ENCODE measurements at regions not wholly inside any gene's neighbourhood (a gene's known extent, or its start where the extent isn't known, plus 50 kb on each side); places are given as distances from the start of the nearest gene placed in this dataset.

DNA sequence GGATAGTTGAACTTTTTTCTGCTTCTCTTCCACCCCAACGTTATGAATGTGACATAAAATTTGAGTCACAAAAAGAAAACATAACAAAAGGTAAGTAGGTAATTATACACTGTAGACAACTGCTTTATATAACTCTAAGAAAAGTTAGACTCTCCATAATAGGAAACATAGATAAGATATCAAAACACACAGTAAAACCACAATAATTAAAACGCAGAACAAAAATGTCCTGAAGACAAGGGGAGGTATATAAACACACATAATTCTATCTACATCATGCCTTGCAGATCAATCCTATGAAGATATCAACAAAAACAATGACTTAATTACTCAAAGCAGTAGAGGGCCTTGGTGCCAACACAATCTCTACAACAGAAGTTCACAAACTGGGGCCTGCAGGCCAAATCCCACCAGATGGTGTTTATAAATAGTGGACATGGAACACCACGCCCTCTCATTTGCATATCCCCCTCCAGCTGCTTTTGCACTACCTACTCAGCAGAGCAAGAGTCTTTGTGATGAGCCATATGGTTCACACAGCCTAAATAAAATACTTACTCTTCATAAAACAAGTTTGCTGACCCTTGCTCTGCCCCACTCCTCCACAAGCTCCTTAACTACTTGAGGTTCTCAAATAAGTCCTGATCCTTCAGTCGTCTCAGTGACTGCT lies 254.7 kb downstream of the KLF12 start:
- H3K36me3 ChIP-seq (ENCODE audit: control insufficient read depth, low read depth, low read length), result no peaks in the 10 kb centered on the region
- peaks cover 5% of the 10 kb centered on the region for H3K9me3 ChIP-seq (ENCODE audit: control insufficient read depth, low read depth, low read length)
- H3K9ac ChIP-seq (ENCODE audit: low read length), result no peak overlapping the region
- no peaks in the 10 kb centered on the region for H3K27me3 ChIP-seq (ENCODE audit: control insufficient read depth, insufficient read depth, low read length)
- H3K4me3 ChIP-seq (ENCODE audit: low read length), result no peak overlapping the region
- H3K27ac ChIP-seq (ENCODE audit: low read length), result no peak overlapping the region
- peaks cover 15% of the 10 kb centered on the region for H3K4me1 ChIP-seq (ENCODE audit: control insufficient read depth, low read depth, low read length)

DNA sequence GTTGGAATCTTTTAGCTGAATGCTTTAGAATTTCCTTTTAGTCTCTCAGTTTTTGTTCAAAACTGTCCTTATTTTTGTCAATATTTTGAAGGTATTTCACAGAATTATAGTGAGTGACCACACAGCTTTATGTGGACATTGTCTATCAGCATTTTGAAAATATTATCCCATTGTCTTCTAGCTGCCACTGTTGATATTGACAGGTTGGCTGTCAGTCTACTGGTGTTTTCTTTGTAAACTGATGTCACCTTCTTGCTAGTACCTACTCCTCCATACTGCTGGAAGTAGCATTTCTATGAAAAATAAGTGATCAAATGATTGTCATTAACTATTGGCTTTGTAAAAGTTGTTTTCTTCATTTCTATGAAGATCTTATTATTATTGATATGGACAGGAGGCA lies 256.8 kb downstream of the KLF12 start:
- H3K36me3 ChIP-seq (ENCODE audit: control insufficient read depth, low read depth, low read length), result no peaks in the 10 kb centered on the region
- H3K27me3 ChIP-seq (ENCODE audit: control insufficient read depth, insufficient read depth, low read length), result no peaks in the 10 kb centered on the region
- no peak overlapping the region for H3K4me3 ChIP-seq (ENCODE audit: low read length)
- peaks cover 5% of the 10 kb centered on the region for H3K9me3 ChIP-seq (ENCODE audit: control insufficient read depth, low read depth, low read length)
- peaks cover 7% of the 10 kb centered on the region for H3K4me1 ChIP-seq (ENCODE audit: control insufficient read depth, low read depth, low read length)
- H3K27ac ChIP-seq (ENCODE audit: low read length), result no peak overlapping the region
- H3K9ac ChIP-seq (ENCODE audit: low read length), result no peak overlapping the region

DNA sequence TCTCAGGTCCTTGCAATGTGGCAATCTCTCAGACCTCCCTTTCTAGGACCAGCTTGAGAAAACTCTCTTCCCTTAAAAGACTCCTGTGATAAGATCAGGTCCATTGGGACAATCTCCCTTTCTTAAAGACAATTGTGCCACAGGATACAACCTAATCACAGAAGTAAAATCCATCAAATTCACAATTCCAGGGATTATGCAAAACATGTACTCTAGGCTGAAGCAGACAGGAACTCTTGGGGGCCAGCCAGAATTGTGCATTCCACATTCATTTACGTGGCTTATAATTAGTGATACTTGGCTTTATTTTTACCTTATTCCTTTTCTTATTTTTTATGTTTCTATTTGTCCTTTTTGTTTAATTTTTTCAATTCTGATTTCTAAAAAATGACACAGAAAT lies 257.9 kb downstream of the KLF12 start:
- Histone ChIP-seq H3K9ac (ENCODE audit: low read length) (no peak overlapping the region), H3K4me1 (ENCODE audit: control insufficient read depth, low read depth, low read length) (peaks cover 7% of the 10 kb centered on the region), H3K9me3 (ENCODE audit: control insufficient read depth, low read depth, low read length) (peaks cover 5% of the 10 kb centered on the region), H3K36me3 (ENCODE audit: control insufficient read depth, low read depth, low read length) (no peaks in the 10 kb centered on the region), H3K4me3 (ENCODE audit: low read length) (no peak overlapping the region), H3K27me3 (ENCODE audit: control insufficient read depth, insufficient read depth, low read length) (no peaks in the 10 kb centered on the region), H3K27ac (ENCODE audit: low read length) (no peak overlapping the region)

DNA sequence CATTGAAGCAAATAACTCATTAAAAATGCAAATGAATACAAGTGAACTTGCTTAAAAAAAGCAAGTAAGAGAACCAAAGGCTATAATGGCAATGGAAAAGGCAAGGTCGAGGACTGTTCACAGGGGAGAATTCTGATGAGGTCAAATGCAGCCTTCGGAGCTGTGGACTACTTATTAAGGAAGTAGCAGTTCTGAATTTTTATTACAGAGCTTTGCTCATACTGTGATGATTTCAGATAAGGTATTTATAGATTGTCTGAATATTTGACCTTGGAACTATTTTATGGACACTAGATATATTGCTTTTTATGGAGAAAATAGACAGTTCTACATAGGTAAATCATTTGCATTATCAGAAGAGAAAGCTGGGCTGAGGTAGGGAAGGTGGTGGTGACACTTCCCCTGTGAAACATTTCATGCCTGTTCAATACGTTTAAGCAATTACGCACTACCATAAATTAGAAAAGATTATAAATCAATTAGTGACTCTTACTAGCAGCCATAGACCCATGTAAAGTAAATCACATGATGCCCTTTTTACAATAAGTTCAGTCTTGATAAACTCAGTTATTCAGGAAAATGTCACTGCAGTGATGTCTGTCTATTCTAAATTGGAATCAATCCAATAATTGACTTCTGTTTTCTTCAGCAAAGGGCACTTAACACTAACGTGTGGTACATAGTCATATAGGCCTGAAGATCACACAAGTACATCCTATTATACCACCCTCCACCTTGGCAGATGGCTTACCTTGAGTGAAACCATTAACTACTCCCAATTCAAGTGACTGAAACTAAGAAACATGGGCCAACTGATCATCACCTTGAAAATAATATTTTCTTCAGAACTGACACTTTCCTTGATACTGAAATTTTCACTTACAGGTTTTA lies 260.0 kb downstream of the KLF12 start:
- no peak overlapping the region for H3K27ac ChIP-seq (ENCODE audit: low read length)
- peaks cover 5% of the 10 kb centered on the region for H3K9me3 ChIP-seq (ENCODE audit: control insufficient read depth, low read depth, low read length)
- H3K27me3 ChIP-seq (ENCODE audit: control insufficient read depth, insufficient read depth, low read length), result no peaks in the 10 kb centered on the region
- H3K4me3 ChIP-seq (ENCODE audit: low read length), result no peak overlapping the region
- peaks cover 11% of the 10 kb centered on the region for H3K4me1 ChIP-seq (ENCODE audit: control insufficient read depth, low read depth, low read length)
- no peak overlapping the region for H3K9ac ChIP-seq (ENCODE audit: low read length)
- no peaks in the 10 kb centered on the region for H3K36me3 ChIP-seq (ENCODE audit: control insufficient read depth, low read depth, low read length)

DNA sequence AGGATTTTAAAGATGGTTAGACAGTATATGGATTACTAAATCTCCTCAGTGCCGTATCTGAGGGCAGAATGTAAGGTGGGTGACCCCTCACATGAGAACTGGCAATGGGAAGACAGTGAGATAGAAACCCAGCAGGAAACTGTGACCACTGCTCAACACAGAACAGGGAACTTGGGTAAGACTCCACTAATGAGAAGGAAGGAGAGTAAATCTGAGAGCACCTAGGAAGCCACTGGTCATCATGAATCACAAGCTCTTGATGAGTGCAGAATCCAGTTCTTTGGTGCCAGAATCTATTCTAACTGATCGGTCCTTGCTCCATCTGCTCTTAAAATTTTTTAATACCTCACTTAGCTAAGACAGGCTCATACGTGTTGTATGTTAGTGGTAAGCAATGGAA lies 261.8 kb downstream of the KLF12 start:
- H3K27ac ChIP-seq (ENCODE audit: low read length), result no peak overlapping the region
- H3K4me1 ChIP-seq (ENCODE audit: control insufficient read depth, low read depth, low read length), result peaks cover 11% of the 10 kb centered on the region
- H3K9me3 ChIP-seq (ENCODE audit: control insufficient read depth, low read depth, low read length), result peaks cover 2% of the 10 kb centered on the region

DNA sequence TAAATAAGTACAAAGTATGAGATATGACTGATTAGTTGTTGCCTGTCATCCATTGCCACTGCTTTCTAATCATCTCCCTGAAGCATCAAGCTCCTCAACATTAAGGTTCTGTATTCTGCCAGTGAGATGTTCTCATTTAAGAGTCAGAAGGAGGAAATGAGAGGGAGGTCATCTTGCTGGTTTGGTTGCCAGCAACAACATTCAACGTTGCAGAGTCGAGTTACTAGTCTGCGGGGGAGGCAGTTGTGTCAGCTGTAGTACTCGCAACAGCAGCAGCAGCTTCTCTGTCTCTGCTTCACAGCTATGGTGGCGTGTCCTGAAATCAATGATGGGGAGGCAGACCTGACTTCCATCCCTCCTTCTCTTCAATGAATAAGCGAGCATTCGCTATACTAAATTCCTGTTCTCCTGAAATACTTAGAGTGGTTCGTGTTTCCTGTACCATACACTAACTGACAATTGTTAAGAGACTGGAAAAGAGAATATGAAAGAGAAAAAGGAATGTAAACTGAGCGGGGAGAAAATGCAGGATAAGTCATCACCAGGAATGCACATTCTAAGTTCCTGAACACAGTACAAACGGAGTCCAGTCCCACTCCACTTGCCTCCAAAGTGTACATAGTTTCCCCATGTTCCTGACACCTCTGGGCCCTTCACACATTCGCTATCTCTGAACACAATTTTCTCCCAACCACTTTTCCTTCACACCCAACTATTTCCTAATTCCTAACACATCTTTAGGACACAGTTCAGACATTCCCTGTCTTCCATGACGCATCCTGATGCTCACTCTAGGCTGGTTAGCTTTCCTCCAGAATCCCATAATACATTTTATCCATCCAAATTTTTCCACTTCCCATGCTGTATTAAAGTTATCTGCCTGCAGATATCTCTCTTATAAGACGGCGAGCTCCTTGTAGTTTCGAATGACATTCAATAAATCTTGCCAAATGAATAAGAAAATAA lies 263.0 kb downstream of the KLF12 start:
- Histone ChIP-seq H3K27ac (ENCODE audit: low read length) (no peak overlapping the region), H3K9ac (ENCODE audit: low read length) (no peak overlapping the region), H3K4me1 (ENCODE audit: control insufficient read depth, low read depth, low read length) (peaks cover 11% of the 10 kb centered on the region), H3K27me3 (ENCODE audit: control insufficient read depth, insufficient read depth, low read length) (no peaks in the 10 kb centered on the region), H3K9me3 (ENCODE audit: control insufficient read depth, low read depth, low read length) (no peaks in the 10 kb centered on the region), H3K4me3 (ENCODE audit: low read length) (no peak overlapping the region), H3K36me3 (ENCODE audit: control insufficient read depth, low read depth, low read length) (no peaks in the 10 kb centered on the region)

More for the DNA sequence above, 261.8 kb downstream of the KLF12 start:
- Histone ChIP-seq H3K27me3 (ENCODE audit: control insufficient read depth, insufficient read depth, low read length) (no peaks in the 10 kb centered on the region), H3K36me3 (ENCODE audit: control insufficient read depth, low read depth, low read length) (no peaks in the 10 kb centered on the region), H3K4me3 (ENCODE audit: low read length) (no peak overlapping the region), H3K9ac (ENCODE audit: low read length) (no peak overlapping the region)

DNA sequence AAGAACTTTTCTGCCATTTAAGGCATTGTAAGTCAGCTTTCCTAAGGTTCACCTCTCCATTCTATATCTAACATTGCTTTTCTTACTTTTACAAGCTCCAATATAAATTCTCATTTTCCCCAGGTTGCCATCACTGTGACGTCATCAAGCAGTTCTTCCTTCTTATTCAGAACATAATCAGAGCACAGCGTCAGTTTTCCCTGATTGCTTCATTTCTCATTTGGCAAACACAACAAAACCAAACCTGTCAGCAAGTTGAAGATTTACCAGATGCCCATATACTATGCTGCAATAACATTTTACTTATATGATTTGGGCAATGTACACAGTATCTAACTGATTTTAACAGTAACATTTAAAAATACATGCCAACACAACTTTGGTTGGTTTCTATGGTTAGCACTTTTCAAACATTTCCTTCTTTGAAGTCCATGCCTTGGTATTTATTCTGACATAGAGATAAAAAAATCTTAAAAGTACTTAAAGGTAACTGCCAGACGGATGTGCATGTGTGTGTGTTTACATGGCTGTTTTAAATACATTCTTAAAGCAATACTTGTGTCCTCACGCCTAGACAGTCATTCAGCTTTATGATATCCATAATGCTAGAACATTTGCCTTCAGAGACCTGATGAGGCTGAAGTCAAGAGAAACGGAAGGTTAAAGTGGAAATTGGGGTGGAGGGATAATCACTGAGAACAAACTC lies 264.0 kb downstream of the KLF12 start:
- no peak overlapping the region for H3K27ac ChIP-seq (ENCODE audit: low read length)
- peaks cover 11% of the 10 kb centered on the region for H3K4me1 ChIP-seq (ENCODE audit: control insufficient read depth, low read depth, low read length)
- H3K9me3 ChIP-seq (ENCODE audit: control insufficient read depth, low read depth, low read length), result no peaks in the 10 kb centered on the region
- H3K4me3 ChIP-seq (ENCODE audit: low read length), result no peak overlapping the region
- no peaks in the 10 kb centered on the region for H3K36me3 ChIP-seq (ENCODE audit: control insufficient read depth, low read depth, low read length)
- no peaks in the 10 kb centered on the region for H3K27me3 ChIP-seq (ENCODE audit: control insufficient read depth, insufficient read depth, low read length)
- no peak overlapping the region for H3K9ac ChIP-seq (ENCODE audit: low read length)

DNA sequence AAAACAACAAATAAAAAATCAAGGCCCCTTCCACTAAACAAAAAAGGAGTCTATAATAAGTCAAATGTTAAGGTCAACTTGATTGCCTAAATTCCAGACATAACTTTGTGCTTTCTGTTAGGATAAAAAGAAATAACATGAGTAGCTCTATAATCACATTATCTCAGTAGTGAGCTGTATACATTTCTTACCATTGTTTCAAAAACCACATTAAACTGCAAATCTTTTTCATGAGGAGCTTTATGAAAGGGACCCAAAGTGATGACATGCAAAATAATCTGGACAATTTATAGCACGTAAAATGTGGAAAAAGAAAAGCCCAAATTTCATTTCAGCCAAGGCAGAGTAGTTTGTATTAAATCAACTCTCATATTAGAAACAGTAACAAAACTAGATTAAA lies 269.2 kb downstream of the KLF12 start:
- H3K4me1 ChIP-seq (ENCODE audit: control insufficient read depth, low read depth, low read length), result peaks cover 2% of the 10 kb centered on the region
- no peaks in the 10 kb centered on the region for H3K36me3 ChIP-seq (ENCODE audit: control insufficient read depth, low read depth, low read length)
- no peak overlapping the region for H3K4me3 ChIP-seq (ENCODE audit: low read length)
- H3K27ac ChIP-seq (ENCODE audit: low read length), result no peak overlapping the region
- no peak overlapping the region for H3K9ac ChIP-seq (ENCODE audit: low read length)
- H3K9me3 ChIP-seq (ENCODE audit: control insufficient read depth, low read depth, low read length), result no peaks in the 10 kb centered on the region
- H3K27me3 ChIP-seq (ENCODE audit: control insufficient read depth, insufficient read depth, low read length), result no peaks in the 10 kb centered on the region

DNA sequence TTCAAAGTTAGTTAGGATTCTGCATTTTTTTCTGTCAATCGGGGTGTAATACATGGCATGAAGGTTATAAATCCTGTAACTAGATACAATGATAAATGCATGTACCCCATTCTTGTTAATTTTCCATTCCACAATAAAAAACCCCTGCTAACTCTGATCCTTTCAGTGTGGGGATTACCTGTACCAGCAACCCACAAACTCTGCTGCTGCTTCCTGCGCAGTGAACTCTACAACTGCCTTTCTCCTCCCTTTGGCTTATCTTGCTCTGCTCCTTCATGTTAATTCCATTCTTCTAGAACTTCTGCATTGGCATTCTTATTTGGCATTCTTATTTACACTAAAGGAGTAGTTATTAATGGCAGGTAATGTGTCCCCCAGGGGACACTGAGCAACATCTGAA lies 273.1 kb downstream of the KLF12 start:
- Histone ChIP-seq H3K4me3 (ENCODE audit: low read length) (no peak overlapping the region), H3K36me3 (ENCODE audit: control insufficient read depth, low read depth, low read length) (no peaks in the 10 kb centered on the region), H3K9me3 (ENCODE audit: control insufficient read depth, low read depth, low read length) (no peaks in the 10 kb centered on the region), H3K4me1 (ENCODE audit: control insufficient read depth, low read depth, low read length) (peaks cover 4% of the 10 kb centered on the region), H3K9ac (ENCODE audit: low read length) (no peak overlapping the region), H3K27ac (ENCODE audit: low read length) (no peak overlapping the region), H3K27me3 (ENCODE audit: control insufficient read depth, insufficient read depth, low read length) (no peaks in the 10 kb centered on the region)

DNA sequence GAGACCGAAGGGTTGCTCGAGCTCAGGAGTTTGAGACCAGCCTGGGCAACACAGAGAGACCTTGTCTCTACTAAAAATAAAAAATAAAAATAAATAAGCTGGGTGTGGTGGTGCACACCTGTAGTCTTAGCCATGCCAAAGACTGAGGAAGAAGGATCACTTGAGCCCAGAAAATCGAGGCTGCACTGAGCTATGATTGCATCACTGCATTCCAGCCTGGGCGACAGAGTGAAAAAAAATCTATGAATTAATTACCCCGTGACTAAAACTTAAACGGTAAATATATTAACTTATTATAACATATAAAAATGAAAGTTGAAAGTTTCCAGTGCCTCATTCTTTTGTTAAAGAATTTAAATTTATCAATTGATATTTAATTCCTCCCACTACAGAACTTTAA lies 273.7 kb downstream of the KLF12 start:
- no peaks in the 10 kb centered on the region for H3K36me3 ChIP-seq (ENCODE audit: control insufficient read depth, low read depth, low read length)
- H3K27ac ChIP-seq (ENCODE audit: low read length), result no peak overlapping the region
- H3K27me3 ChIP-seq (ENCODE audit: control insufficient read depth, insufficient read depth, low read length), result no peaks in the 10 kb centered on the region
- H3K9me3 ChIP-seq (ENCODE audit: control insufficient read depth, low read depth, low read length), result no peaks in the 10 kb centered on the region
- H3K4me1 ChIP-seq (ENCODE audit: control insufficient read depth, low read depth, low read length), result peaks cover 4% of the 10 kb centered on the region
- H3K9ac ChIP-seq (ENCODE audit: low read length), result no peak overlapping the region
- H3K4me3 ChIP-seq (ENCODE audit: low read length), result no peak overlapping the region

DNA sequence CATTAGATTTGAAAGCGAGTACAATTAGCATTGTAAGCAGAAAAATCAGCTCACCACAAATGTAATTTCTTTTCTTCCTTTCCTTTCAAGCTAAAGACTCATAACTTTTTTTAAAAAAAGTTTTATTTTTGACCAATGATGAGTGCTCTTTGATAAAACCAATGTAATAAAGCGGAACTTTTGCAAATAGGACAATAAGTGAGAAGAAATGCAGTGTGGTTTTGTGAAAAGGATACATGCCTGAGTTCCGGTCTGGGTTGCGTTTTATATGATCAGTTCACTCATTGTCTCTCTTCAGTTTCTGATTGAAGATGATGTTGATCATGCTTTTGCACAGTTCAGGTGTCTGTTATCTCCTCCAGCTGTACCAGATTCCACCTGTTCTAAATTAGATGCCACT lies 274.4 kb downstream of the KLF12 start:
- Histone ChIP-seq H3K27me3 (ENCODE audit: control insufficient read depth, insufficient read depth, low read length) (no peaks in the 10 kb centered on the region), H3K9ac (ENCODE audit: low read length) (no peak overlapping the region), H3K4me1 (ENCODE audit: control insufficient read depth, low read depth, low read length) (peaks cover 4% of the 10 kb centered on the region), H3K9me3 (ENCODE audit: control insufficient read depth, low read depth, low read length) (no peaks in the 10 kb centered on the region), H3K4me3 (ENCODE audit: low read length) (no peak overlapping the region), H3K36me3 (ENCODE audit: control insufficient read depth, low read depth, low read length) (no peaks in the 10 kb centered on the region), H3K27ac (ENCODE audit: low read length) (no peak overlapping the region)

Measured in iPS-18a (cell line).